Uterus (tissue), 2 donors: ENCODE measurements at regions not wholly inside any gene's neighbourhood (a gene's known extent, or its start where the extent isn't known, plus 50 kb on each side); places are given as distances from the start of the nearest gene placed in this dataset.

ENCODE experiments used
- POLR2A ChIP-seq, 2 donors: fragments of 450-650 bp; IDR thresholded peaks; one replicate each; pipeline ENCODE4 v1.6.1; 2016; ENCODE audit warnings: antibody characterized with exemption in 2 of 2, mild to moderate bottlenecking in 1 of 2, moderate library complexity in 1 of 2
- TF ChIP-seq, protein P1 (sequence below), 4 experiments: fragments of 200-600 bp in 2 of 4; fragments of 450-650 bp in 2 of 4; sonication (generic) in 2 of 4; IDR thresholded peaks; one replicate each; pipeline ENCODE4 v1.5.1; 2016 to 2019; ENCODE audit warnings: antibody characterized with exemption in 4 of 4, mild to moderate bottlenecking in 2 of 4, moderate library complexity in 1 of 4

DNA sequence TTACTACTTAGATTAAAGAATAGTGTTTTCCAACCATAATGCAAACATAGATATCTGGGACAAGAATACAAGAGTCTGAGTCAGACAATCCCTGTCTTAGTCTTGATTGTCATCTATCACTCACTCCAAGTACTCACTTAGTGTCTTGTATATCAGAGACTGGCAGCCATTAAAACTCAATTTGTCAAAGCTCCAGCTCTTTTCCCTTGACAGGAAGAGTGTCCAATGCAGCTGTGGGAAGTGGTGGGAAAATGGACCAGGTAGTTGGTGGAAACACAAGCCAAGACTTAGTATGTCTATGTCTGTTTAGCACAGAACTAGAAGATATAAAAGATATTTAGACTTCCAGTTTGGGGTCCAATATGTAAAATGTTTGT, 271.6 kb upstream of the CLEC14A start:
- TF ChIP-seq, protein P1, sequence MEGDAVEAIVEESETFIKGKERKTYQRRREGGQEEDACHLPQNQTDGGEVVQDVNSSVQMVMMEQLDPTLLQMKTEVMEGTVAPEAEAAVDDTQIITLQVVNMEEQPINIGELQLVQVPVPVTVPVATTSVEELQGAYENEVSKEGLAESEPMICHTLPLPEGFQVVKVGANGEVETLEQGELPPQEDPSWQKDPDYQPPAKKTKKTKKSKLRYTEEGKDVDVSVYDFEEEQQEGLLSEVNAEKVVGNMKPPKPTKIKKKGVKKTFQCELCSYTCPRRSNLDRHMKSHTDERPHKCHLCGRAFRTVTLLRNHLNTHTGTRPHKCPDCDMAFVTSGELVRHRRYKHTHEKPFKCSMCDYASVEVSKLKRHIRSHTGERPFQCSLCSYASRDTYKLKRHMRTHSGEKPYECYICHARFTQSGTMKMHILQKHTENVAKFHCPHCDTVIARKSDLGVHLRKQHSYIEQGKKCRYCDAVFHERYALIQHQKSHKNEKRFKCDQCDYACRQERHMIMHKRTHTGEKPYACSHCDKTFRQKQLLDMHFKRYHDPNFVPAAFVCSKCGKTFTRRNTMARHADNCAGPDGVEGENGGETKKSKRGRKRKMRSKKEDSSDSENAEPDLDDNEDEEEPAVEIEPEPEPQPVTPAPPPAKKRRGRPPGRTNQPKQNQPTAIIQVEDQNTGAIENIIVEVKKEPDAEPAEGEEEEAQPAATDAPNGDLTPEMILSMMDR (IDR thresholded peaks at IDR 0.05): no peak
- no peak for TF ChIP-seq POLR2A (IDR thresholded peaks at IDR 0.05)
